GM18909 (cell line): ENCODE measurements at regions not wholly inside any gene's neighbourhood (a gene's known extent, or its start where the extent isn't known, plus 50 kb on each side); places are given as distances from the start of the nearest gene placed in this dataset.
"Not testable (repeated sequence)": the region's sequence is repeated elsewhere in the genome, so short reads cannot be mapped to it uniquely, and the experiment has no call there.

Source experiments
- ATAC-seq: cut with Tn5 transposase; IDR thresholded peaks from one replicate; pipeline ENCODE4 v1.9.1; 2021; ENCODE audit warnings: mild to moderate bottlenecking; ENCODE audit not compliant: unreplicated experiment, poor library complexity

DNA sequence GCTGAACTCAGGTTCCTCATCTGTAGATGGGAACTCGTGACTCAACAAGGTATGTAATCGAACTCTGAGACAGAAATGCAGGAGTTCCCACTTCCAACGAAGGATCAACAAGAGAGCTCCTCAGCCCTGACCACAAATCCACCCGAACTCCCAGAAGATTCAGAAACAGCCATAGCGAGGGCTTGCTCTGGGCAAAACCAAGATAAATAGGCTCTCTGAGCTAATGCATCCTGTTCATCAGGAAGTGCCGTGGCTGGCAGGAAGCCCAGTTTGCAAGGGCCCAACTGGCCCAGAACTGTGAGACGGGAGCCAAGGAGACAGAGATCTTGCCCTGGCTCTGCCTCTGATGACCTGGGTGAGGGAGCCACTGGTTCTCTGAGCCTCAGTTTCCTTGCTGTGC, 141.7 kb upstream of the PFKP start:
- ATAC-seq, result no peak

DNA sequence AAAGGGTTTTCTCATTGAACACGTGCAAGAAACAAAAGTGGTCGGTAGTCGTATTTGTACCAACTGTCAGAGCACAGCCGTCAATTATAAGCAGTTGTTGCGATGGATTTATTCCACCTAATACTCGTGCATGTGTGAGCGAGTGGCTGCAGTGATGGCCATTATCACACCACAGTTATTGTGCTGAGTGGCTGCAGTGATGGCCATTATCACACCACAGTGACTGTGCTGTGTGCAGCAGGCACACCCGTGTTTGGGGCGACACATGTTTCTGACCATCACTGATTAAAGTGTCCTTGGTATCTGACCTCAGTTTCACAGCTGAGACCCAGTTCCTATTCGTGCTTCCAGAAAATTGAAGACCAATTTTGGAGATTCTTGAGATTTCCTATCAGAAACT, 142.9 kb upstream of the PFKP start:
- no peak for ATAC-seq

DNA sequence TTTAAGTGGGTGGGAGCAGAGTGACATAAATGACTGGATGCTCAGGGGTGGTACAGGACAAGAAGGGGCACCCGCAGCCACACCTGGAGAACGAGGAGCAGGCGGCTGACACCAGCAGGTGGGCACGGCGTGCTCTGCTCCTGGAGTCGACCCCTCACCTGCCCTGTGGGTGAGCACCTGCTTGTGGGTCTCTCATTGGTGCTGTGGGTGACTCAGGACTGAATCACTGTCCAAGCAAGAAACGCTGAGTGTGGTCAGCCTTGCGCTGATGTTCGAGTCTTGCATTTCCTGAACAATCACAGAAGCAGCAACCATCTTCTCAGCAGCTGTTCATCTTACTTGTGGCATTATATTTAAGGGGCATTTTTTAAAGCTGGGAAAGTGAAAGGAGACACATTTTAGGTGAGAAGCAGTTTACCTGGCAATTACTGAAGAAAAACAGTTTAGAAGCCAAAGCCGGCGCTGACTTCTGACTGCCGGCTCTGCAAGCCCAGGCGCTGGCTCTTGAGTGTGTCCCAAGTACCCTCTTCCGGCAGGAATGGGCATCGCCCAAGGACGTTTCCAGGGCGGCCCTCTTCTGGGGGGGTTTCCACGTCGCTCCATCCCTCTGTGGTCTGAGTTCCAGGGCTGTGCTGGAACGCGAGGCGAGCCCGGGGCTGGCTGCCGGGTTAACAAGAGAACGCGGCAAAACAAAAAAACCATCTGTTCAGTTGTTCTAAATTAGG, 145.2 kb upstream of the PFKP start:
- no peak for ATAC-seq

GRCh38 chr10:2920637-2921036, 146.7 kb upstream of the PFKP start:
- no peak for ATAC-seq

DNA sequence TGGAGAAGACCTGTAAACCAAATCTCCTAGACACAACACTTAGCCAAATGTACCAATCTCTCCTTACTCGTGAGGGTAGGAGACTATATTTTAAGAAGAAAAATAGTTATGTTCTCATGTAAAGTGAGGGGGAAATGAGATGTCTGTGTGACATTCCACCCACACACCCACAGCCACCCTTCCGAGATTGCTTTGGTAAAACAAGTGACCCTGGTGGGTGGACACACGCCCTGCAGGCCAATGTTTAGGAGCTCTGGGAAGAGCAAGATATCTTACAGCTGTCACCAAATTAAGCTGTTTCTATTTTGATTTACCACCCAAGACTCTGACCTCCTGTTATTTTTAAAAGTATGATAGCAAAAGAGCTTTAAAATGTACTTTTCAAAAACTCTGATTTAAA, 147.2 kb upstream of the PFKP start:
- ATAC-seq, result no peak

GRCh38 chr10:2919016-2919415, 148.3 kb upstream of the PFKP start:
- ATAC-seq, result no peak

DNA sequence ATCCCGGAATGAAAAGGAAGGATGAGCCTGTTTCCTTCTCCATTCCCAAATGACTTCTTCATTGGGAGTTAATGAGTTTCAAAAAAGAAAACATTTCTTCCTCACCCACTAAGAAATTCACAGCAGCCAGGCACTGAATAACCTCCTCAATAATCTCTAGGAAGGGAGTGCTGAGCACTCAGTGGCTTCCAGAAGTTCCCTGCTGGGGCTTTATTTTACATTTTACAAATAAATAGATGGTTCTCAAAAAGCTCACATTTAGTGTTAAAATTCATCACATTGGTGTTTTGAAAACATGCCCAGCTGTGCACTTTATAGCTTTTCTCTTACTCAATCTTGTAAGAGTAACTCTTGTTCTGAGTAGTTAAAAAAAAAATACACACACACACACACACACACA, 148.9 kb upstream of the PFKP start:
- no peak for ATAC-seq

GRCh38 chr10:2917926-2918325, 149.4 kb upstream of the PFKP start:
- no peak for ATAC-seq

- ATAC-seq, result no peak
Measured at GRCh38 chr10:2915412-2915811, 151.9 kb upstream of the PFKP start.

DNA sequence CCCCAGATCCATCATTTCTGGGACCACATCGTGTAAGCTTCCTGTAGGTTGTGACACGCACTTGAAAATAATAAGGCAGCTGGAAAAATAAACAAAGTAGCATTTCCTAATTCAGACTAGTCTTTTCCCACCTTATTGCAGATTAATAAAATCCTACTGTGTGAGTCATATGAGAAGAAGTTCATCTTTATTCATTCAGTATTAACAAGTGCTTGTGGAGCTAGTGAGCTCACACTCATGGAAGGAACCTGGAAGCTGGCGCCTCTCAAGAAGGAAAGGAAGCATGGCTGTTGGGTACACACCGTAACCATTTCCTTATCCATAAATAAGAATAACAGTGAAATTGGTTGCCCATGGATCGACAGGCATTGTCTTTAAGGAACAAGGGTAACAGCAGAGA, 152.6 kb upstream of the PFKP start:
- ATAC-seq, result no peak

DNA sequence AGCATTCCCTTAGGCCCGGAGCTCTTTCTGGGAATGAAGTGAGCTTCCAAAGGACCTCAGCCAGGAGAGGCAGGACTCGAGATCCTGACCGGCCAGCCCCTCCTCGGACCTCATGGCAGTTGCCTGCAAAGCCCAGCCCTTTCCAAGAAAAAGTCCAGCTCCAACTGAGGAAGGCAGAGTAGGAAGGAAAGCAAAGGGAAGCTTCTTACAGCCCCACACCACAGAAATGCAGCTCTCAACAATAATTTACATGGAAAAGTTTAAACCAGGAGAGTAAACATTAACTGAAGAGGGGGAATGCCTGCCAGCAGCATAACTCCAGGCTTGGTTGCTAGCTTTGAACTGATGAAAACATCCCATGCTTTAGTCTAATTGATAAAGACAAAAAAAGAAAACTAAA, 153.9 kb upstream of the PFKP start:
- ATAC-seq, result no peak

- no peak for ATAC-seq
Measured at GRCh38 chr10:2910656-2911055, 156.7 kb upstream of the PFKP start.

DNA sequence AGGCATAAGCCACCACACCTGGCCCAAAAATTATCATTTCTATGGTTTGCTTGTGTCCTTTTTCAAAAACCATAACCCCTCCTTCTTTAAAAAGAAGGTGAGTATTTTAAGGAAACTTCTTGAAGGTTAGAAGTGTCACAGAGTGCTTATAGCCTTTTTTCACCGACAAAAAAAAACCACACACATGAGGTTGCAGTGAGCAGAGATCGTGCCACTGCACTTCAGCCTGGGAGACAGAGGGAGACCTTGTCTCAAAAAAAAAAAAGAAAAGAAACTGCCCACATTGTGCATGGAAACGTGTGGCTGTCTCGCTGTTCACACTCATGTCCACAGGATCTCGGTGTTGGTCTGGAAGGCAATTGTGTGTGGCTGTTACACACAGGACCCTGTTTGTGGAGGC, 157.4 kb upstream of the PFKP start:
- ATAC-seq, result no peak

GRCh38 chr10:2908851-2909630, 158.3 kb upstream of the PFKP start:
- no peak for ATAC-seq

DNA sequence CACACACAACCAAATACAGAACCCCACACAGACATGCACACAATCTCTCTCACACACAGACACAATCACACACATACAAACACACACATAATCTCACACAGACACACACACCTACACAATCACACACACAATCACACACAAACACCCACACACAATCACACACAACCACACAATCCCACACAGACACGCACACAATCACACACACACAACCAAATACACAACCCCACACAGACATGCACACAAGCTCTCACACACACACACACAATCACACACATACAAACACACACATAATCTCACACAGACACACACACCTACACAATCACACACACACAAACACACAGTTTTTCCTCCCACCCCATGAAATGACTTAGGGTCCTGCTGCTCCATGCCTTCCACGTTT, 160.4 kb upstream of the PFKP start:
- ATAC-seq, result no peak

- ATAC-seq, result no peak
Measured at GRCh38 chr10:2905851-2906250, 161.5 kb upstream of the PFKP start.

DNA sequence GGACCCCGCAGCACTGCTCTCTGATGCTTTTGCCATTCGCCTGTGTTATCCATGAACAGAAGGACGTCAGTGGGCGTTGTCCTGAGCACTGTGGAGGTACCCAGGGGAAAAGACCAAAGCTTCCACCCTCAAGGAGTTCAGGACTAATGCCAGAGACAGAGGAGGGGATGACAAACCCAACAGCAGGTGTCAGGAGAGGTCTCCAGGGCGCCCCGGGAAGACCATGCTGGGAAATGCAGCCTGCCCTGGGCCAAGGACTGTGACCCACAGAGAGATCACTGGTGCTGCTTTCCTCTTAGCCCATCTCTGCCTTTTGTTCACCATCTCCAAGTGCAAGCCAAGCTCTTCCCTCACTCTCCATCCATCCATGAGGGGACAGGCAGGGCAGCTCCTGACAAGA, 166.8 kb upstream of the PFKP start:
- ATAC-seq, result no peak

GRCh38 chr10:2899246-2899951, 167.9 kb upstream of the PFKP start:
- ATAC-seq, result no peak

- ATAC-seq, result no peak
Measured at GRCh38 chr10:2898509-2898860, 168.9 kb upstream of the PFKP start.

DNA sequence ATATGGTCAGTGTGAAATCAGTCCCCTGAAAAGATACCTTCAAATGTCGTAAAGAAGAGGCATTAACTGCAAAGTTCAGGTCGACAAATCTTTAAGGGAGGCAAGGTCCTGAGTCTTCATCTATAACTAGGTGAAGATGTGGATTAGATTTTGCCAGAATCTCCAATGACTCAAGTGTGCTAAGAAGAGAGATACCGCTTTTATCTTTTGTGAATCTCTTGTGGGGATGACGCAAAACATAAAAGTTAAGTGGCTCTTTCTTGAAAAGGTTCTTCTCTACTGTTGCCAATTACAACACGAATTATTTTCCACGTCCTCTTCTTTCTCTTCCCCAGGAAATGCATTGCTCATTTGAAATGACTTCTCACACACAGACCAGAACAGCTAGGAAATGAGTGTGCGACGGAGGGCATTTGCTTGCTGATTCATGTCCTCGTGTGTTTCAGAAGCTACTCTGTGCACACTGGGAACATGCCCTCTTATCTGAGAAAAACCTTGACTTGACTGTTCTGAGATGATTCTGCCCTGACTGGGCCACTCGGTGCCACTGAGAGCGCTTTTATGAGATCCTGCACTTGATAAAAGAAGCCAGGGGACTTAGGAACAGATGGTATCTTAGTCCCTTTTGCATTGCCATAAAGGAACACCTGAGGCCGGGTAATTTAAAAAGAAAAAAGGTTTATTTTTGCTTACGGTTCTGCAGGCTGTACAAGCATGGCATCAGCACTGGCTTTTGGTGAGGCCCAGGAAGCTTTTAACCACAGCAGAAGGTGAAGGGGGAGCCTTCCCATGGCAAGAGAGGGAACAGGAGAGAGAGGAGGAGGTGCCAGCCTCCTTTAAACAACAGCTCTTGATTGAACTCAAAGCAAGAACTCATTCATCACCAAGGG, 169.5 kb upstream of the PFKP start:
- no peak for ATAC-seq

DNA sequence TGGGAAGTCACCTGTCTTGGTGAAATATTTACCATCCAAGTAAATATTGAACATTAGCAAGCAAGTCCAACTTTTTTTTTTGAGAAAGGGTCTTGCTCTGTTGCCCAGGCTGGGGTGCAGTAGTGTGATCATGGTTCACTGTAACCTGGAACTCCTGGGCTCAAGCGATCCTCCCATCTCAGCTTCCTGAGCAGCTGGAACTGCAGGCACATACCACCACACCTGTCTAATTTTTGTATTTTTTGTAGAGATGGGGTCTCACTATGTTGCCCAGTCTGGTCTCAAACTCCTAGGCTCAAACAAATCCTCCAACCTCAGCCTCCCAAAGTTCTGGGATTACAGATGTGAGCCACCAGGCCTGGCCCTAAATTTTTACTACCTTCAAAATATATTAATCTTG, 171.0 kb upstream of the PFKP start:
- ATAC-seq, result not testable (repeated sequence)
